ENCODE measurements at regions not wholly inside any gene's neighbourhood (a gene's known extent, or its start where the extent isn't known, plus 50 kb on each side); places are given as distances from the start of the nearest gene placed in this dataset.

GRCh38 chr7:10117815-10118214 is 855.9 kb upstream of the PHF14 start:
- DNase-seq (no peak), ATAC-seq (ENCODE audit: poor library complexity) (no peak)
- intact Hi-C loops (cut with DNase I, micrococcal nuclease), result no loop called here
- Histone ChIP-seq H3K9me3 (ENCODE audit: control insufficient read depth in 1 of 2, insufficient read depth in 1 of 2, low read length in 2 of 2) (no peaks in the 10 kb centered on the region), H3K27ac (ENCODE audit: low read depth in 1 of 2, low read length in 2 of 2) (no peak overlapping the region), H3K4me3 (ENCODE audit: low read length) (no peak overlapping the region), H3K4me1 (ENCODE audit: insufficient read depth, low read length) (no peaks in the 10 kb centered on the region), H3K36me3 (ENCODE audit: insufficient read depth, low read length) (no peaks in the 10 kb centered on the region), H3K27me3 (ENCODE audit: control insufficient read depth in 1 of 2, insufficient read depth in 2 of 2, low read length in 2 of 2) (no peaks in the 10 kb centered on the region)
- no peak overlapping the region for H3K27ac Mint-ChIP-seq
- H3K4me3 Mint-ChIP-seq, result no peak overlapping the region
- ChIA-PET CTCF (no interaction called here), POLR2A (no interaction called here)
- H3K36me3 Mint-ChIP-seq (ENCODE audit: low read depth), result no peaks in the 10 kb centered on the region
- TF ChIP-seq CTCF (IDR thresholded peaks at IDR 0.05), result no peak
- H3K9me3 Mint-ChIP-seq, result peaks cover 7% of the 10 kb centered on the region
- H3K27me3 Mint-ChIP-seq, result no peaks in the 10 kb centered on the region
- H3K4me1 Mint-ChIP-seq (ENCODE audit: low read depth), result no peaks in the 10 kb centered on the region

GRCh38 chr7:10120936-10121335 is 852.7 kb upstream of the PHF14 start:
- Histone ChIP-seq H3K4me1 (ENCODE audit: insufficient read depth, low read length) (no peaks in the 10 kb centered on the region), H3K27ac (ENCODE audit: low read depth in 1 of 2, low read length in 2 of 2) (no peak overlapping the region), H3K27me3 (ENCODE audit: control insufficient read depth in 1 of 2, insufficient read depth in 2 of 2, low read length in 2 of 2) (no peaks in the 10 kb centered on the region), H3K36me3 (ENCODE audit: insufficient read depth, low read length) (no peaks in the 10 kb centered on the region), H3K9me3 (ENCODE audit: control insufficient read depth in 1 of 2, insufficient read depth in 1 of 2, low read length in 2 of 2) (no peaks in the 10 kb centered on the region), H3K4me3 (ENCODE audit: low read length) (no peak overlapping the region)
- Mint-ChIP-seq H3K36me3 (ENCODE audit: low read depth) (no peaks in the 10 kb centered on the region), H3K4me3 (no peak overlapping the region), H3K27me3 (no peaks in the 10 kb centered on the region), H3K27ac (no peak overlapping the region), H3K4me1 (ENCODE audit: low read depth) (no peaks in the 10 kb centered on the region), H3K9me3 (peaks cover 6% of the 10 kb centered on the region)
- ATAC-seq (ENCODE audit: poor library complexity), result no peak
- POLR2A ChIA-PET, result no interaction called here
- intact Hi-C loops (cut with DNase I, micrococcal nuclease), result no loop called here
- CTCF ChIA-PET, result no interaction called here
- DNase-seq, result no peak
- TF ChIP-seq CTCF (IDR thresholded peaks at IDR 0.05), result no peak

- ChIA-PET CTCF (no interaction called here), POLR2A (no interaction called here)
- H3K27ac ChIP-seq (ENCODE audit: low read depth in 1 of 2, low read length in 2 of 2), result no peak overlapping the region
- H3K4me1 ChIP-seq (ENCODE audit: insufficient read depth, low read length), result no peaks in the 10 kb centered on the region
- H3K4me1 Mint-ChIP-seq (ENCODE audit: low read depth), result no peaks in the 10 kb centered on the region
- intact Hi-C loops (cut with DNase I, micrococcal nuclease), result no loop called here
- H3K36me3 ChIP-seq (ENCODE audit: insufficient read depth, low read length), result no peaks in the 10 kb centered on the region
- no peak overlapping the region for H3K27ac Mint-ChIP-seq
- H3K9me3 ChIP-seq (ENCODE audit: control insufficient read depth in 1 of 2, insufficient read depth in 1 of 2, low read length in 2 of 2), result no peaks in the 10 kb centered on the region
- ATAC-seq (ENCODE audit: poor library complexity) (no peak), DNase-seq (no peak)
- H3K4me3 Mint-ChIP-seq, result no peak overlapping the region
- no peaks in the 10 kb centered on the region for H3K27me3 Mint-ChIP-seq
- no peaks in the 10 kb centered on the region for H3K27me3 ChIP-seq (ENCODE audit: control insufficient read depth in 1 of 2, insufficient read depth in 2 of 2, low read length in 2 of 2)
- peaks cover 6% of the 10 kb centered on the region for H3K9me3 Mint-ChIP-seq
- TF ChIP-seq CTCF (IDR thresholded peaks at IDR 0.05), result no peak
- no peaks in the 10 kb centered on the region for H3K36me3 Mint-ChIP-seq (ENCODE audit: low read depth)
- H3K4me3 ChIP-seq (ENCODE audit: low read length), result no peak overlapping the region
Observed at GRCh38 chr7:10121631-10122030, 852.0 kb upstream of the PHF14 start.
